Transverse colon (tissue), 3 donors: ENCODE measurements at regions not wholly inside any gene's neighbourhood (a gene's known extent, or its start where the extent isn't known, plus 50 kb on each side); places are given as distances from the start of the nearest gene placed in this dataset.

ENCODE experiments used
- CTCF ChIP-seq, 5 experiments: fragments of 200-600 bp in 3 of 5; fragments of 450-650 bp in 2 of 5; sonication (generic) in 3 of 5; IDR thresholded peaks; 1 replicate in 2 of 5; 2 replicates in 3 of 5; pipeline ENCODE4 v1.5.1; 2016 to 2017; ENCODE audit warnings: antibody characterized with exemption in 5 of 5, inconsistent platforms in 3 of 5, mild to moderate bottlenecking in 2 of 5, moderate library complexity in 1 of 5
- EP300 ChIP-seq: sonication (generic); formaldehyde crosslinking; IDR thresholded peaks from one replicate; pipeline ENCODE4 v1.6.1; 2017; ENCODE audit warnings: antibody characterized with exemption, low read depth
- POLR2A ChIP-seq: fragments of 450-650 bp; IDR thresholded peaks from one replicate; pipeline ENCODE4 v1.6.1; 2016; ENCODE audit warnings: antibody characterized with exemption, mild to moderate bottlenecking, moderate library complexity

DNA sequence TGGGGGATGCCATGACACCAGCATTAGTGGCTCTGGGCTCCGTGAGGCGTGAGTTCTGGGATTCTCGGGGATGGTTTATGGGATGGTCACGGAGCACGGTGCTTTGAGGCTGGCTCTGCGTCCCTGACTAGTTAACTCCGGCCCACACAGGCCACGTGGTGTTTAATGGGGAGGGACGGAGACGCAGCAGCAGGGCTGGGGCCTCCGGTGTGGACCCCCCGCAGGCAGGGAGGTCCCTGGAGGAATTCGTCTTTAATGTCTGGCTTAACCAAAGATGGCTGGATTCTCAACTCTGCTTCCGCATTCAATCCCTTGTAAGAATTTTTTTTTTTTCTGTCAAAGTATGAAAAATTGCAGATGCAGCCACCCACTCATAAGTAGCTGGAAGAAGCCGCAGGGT is 86.4 kb upstream of the RFLNA start:
- TF ChIP-seq EP300 (no peak), CTCF (IDR thresholded peaks at IDR 0.05) (no peak), POLR2A (no peak)
